ENCODE measurements at regions not wholly inside any gene's neighbourhood (a gene's known extent, or its start where the extent isn't known, plus 50 kb on each side); places are given as distances from the start of the nearest gene placed in this dataset.

DNA sequence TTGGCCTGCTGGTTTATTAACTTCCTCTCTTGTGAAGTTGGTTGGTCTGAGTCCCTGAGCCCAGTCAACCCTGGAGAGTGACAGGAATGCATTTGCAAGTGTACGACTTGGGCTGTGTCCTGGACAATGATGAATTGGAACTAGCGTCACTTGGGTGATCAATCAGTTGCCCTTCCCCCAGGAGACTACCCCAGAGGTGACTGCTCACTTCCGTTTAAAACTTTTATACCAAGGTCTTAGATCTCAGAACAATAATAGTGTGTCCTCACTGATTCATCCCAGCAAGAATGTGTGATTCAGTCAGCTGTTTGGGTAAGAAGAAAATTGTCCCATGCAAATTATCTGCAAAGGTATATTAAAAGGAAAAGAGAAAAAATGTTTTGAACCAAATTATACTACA is 102.9 kb upstream of the ARMC3 start:
- TF ChIP-seq, protein P1, sequence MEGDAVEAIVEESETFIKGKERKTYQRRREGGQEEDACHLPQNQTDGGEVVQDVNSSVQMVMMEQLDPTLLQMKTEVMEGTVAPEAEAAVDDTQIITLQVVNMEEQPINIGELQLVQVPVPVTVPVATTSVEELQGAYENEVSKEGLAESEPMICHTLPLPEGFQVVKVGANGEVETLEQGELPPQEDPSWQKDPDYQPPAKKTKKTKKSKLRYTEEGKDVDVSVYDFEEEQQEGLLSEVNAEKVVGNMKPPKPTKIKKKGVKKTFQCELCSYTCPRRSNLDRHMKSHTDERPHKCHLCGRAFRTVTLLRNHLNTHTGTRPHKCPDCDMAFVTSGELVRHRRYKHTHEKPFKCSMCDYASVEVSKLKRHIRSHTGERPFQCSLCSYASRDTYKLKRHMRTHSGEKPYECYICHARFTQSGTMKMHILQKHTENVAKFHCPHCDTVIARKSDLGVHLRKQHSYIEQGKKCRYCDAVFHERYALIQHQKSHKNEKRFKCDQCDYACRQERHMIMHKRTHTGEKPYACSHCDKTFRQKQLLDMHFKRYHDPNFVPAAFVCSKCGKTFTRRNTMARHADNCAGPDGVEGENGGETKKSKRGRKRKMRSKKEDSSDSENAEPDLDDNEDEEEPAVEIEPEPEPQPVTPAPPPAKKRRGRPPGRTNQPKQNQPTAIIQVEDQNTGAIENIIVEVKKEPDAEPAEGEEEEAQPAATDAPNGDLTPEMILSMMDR (IDR thresholded peaks at IDR 0.05), result no peak
- TF ChIP-seq POLR2A (IDR thresholded peaks at IDR 0.05), result no peak
